GM10266 (cell line): ENCODE measurements at regions not wholly inside any gene's neighbourhood (a gene's known extent, or its start where the extent isn't known, plus 50 kb on each side); places are given as distances from the start of the nearest gene placed in this dataset.
A peak's percentile ranks its signal among the peaks of the same experiment; 100 is the strongest.

ENCODE experiments used
- DNase-seq: peaks from one replicate; pipeline ENCODE4 v3.0.0; 2012; ENCODE audit errors: extremely low spot score
- TF ChIP-seq, protein P1 (sequence below): IDR thresholded peaks from 2 replicates; pipeline ENCODE4 v1.5.1; 2012; ENCODE audit warnings: mild to moderate bottlenecking, low read depth; ENCODE audit not compliant: control insufficient read depth, insufficient read depth; ENCODE audit errors: missing control alignments

DNA sequence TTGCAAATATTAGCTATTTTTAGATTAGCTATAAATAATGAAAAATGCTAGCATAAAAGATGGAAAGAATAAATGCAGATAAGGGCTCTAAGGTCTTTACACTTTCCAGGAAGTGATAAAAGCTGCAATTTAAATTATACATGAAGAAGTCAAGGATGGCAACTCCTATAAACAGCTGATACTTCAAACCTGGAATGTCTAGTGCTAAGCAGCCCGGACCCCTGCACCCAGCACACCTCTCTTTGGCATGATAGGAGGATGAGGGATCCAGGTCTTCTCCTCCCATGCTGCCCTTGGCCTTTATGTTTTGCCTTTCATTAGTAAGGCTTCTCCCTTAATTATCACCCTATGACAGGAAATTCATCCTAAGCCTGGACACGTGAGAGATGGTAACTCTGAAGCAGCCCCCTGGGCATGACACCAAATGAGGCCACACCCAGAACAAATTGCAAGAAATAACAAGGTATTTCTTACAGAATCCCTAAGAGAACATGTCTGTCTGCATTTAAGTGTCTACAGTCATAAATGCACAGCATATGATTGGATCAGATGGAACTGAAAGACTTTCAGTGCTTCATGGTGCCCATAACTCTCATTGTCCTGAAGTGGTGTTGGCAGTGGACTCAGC is 158.3 kb upstream of the PRSS1 start:
- DNase-seq, result no peak
- TF ChIP-seq, protein P1, sequence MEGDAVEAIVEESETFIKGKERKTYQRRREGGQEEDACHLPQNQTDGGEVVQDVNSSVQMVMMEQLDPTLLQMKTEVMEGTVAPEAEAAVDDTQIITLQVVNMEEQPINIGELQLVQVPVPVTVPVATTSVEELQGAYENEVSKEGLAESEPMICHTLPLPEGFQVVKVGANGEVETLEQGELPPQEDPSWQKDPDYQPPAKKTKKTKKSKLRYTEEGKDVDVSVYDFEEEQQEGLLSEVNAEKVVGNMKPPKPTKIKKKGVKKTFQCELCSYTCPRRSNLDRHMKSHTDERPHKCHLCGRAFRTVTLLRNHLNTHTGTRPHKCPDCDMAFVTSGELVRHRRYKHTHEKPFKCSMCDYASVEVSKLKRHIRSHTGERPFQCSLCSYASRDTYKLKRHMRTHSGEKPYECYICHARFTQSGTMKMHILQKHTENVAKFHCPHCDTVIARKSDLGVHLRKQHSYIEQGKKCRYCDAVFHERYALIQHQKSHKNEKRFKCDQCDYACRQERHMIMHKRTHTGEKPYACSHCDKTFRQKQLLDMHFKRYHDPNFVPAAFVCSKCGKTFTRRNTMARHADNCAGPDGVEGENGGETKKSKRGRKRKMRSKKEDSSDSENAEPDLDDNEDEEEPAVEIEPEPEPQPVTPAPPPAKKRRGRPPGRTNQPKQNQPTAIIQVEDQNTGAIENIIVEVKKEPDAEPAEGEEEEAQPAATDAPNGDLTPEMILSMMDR, result no peak

DNA sequence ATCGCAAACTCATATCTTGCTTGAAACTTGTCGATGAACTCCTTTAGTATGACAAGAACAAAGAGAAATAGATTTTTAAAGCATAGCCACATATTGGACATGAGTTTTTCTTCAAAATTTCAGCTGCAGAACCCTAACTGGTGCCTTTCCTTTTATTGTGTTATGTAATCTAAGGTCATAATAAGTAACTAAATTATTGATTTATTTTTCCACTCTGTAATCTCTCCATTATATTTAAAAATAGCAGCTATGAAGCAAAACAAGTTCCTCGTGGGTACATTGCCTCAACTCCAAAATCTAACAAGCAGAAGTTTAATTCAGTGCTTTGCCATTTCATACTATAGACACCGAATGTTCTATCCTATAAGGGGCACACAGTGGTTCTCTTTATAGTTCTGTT is 159.2 kb upstream of the PRSS1 start:
- no peak for DNase-seq
- TF ChIP-seq, protein P1, result no peak

DNA sequence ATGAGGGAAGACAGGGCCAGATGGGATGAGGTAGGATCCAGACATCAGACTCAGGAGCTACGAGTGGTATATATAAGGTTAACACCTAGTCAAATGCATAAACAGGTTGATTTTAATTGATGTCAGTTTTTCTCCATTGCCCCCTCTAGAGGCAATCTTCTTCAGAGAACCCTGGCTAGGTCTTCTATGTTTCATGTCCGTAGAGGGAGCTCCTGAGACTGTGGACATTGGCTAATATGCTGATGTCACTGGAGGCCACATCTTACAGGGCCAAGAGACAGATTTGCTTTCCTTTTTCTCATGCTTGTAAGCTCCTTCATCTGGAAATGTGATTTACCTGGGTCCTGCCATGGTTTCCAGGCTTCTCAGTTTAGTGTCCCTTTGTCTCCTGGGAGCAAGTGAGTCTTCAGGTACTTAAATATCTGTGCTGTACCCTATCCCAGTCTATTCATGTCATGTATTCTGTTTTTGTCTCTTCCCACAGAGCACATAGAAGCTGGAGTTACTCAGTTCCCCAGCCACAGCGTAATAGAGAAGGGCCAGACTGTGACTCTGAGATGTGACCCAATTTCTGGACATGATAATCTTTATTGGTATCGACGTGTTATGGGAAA is 161.6 kb upstream of the PRSS1 start:
- TF ChIP-seq, protein P1, result peak; percentile 75
- DNase-seq, result peak; percentile 72

DNA sequence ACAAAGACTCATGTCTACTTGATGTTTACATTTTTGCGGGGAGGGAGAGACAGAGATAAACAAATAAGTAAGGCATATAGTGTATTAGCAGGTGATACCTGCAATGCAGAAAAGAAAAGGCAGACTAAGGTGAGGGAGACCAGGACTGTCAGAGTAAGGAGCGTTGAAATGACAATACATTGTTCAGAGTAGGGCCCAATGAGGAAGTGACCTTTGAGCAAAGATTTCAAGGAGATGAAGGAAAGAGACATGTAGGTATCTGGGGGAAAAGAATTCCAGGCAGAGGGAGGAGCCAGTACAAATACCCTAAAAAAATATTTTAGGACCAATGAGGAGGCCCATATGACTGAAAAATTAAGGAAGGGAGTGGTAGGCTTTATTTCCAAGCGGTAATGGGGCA is 162.7 kb upstream of the PRSS1 start:
- no peak for DNase-seq
- TF ChIP-seq, protein P1, result no peak

DNA sequence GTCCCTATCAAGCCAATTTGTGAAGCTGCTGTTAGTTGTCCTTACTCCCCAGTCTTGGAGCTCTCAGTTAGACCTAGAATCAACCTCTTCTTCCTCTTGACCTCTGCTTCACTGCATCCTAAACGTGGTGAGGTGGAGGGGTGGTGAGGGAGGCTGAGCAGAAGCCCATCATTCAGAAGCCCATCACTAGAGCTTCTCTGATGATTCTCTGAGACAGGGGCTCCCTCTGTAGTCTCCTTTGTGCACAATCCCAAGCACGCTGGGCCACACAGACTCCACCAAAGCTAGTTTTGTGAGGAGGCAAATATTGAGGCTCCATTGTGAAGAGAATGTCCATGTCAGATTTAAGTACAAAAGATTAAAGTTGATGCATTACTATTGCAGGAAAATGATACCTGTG is 163.8 kb upstream of the PRSS1 start:
- TF ChIP-seq, protein P1, result peak; percentile 46
- DNase-seq, result no peak

DNA sequence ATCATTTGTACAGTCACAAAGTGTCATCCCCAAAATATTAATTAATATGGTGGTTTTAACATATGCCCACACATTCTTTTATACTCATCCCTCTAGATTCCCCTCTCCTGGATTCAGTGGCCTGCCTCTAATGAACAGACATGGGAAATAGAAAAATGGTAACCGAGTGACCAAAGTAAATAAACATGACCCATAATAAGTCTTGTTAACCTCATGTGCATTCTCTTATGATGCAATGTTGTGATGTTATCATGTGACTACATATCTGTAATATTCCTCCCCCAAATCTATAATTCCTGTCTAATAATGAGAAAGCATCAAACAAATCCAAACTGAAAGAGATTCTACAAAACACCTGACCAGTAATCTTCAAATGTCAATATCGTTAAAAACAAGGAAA is 164.5 kb upstream of the PRSS1 start:
- no peak for DNase-seq
- TF ChIP-seq, protein P1, result no peak

DNA sequence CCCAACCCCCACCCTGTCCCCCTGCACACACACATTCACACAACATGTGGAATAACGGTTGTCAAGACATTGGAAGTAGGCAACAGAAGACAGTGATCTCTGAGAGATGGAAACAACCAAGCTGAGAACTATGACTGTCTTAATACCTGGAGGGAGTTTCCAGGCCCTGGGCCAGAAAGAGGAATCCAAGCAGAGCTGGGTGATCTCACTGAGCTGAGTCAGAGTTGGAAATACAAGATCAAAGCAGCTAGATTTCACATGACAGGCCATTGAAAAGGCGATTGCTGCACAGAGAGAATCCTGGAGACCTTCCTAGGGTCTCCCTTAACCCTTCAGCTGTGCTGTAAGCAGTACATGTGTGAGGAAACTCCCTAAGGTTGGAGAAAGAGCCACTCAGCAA is 165.8 kb upstream of the PRSS1 start:
- TF ChIP-seq, protein P1, result no peak
- peak; percentile 69 for DNase-seq
